GM18498 (cell line): ENCODE measurements at regions not wholly inside any gene's neighbourhood (a gene's known extent, or its start where the extent isn't known, plus 50 kb on each side); places are given as distances from the start of the nearest gene placed in this dataset.
A peak's percentile ranks its signal among the peaks of the same experiment; 100 is the strongest.

Experiments used
- ATAC-seq: cut with Tn5 transposase; IDR thresholded peaks from one replicate; pipeline ENCODE4 v1.9.1; 2021; ENCODE audit warnings: mild to moderate bottlenecking, moderate library complexity; ENCODE audit not compliant: unreplicated experiment

DNA sequence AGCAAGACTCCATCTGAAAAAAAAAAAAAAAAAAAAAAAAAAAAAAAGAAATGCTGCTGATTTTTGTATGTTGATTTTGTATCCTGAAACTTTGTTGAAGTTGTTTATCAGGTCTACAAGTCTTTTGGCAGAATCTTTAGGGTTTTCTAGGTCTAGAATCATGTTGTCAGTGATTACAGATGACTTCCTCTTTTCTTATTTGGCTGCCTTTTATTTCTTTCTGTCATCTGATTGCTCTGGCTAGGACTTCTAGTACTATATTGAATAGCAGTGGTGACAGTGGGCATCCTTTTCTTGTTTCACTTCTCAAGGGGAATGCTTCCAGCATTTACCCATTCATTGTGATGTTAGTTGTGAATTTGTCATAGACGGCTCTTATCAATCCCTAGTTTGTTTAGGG lies 334.4 kb downstream of the SPRY1 start:
- no peak for ATAC-seq

DNA sequence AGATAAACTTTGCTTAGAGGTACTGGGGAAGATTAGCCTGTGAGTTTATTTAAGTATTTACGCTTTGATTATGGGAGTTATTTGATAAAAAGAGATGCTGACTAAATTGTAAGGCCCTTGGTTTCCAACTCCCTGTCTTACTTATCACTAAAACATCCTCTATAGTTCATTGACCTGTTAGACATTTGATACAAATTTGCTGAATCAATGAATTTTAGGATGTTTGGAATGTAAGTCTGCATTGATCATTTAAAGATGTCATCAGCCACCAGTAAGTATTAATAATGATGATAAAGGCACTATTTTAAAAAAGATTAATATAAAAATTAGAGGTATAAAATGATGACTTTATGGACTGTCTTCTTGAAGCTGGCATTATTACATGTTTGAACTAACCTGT lies 340.6 kb downstream of the SPRY1 start:
- no peak for ATAC-seq

GRCh38 chr4:123739806-123740205 lies 343.2 kb downstream of the SPRY1 start:
- ATAC-seq = no peak

- no peak for ATAC-seq
These were observed 343.6 kb downstream of the SPRY1 start for GRCh38 chr4:123740236-123740635.

- no peak for ATAC-seq
These were observed 345.3 kb downstream of the SPRY1 start for GRCh38 chr4:123741906-123742305.

GRCh38 chr4:123743848-123744247 lies 347.3 kb downstream of the SPRY1 start:
- no peak for ATAC-seq

DNA sequence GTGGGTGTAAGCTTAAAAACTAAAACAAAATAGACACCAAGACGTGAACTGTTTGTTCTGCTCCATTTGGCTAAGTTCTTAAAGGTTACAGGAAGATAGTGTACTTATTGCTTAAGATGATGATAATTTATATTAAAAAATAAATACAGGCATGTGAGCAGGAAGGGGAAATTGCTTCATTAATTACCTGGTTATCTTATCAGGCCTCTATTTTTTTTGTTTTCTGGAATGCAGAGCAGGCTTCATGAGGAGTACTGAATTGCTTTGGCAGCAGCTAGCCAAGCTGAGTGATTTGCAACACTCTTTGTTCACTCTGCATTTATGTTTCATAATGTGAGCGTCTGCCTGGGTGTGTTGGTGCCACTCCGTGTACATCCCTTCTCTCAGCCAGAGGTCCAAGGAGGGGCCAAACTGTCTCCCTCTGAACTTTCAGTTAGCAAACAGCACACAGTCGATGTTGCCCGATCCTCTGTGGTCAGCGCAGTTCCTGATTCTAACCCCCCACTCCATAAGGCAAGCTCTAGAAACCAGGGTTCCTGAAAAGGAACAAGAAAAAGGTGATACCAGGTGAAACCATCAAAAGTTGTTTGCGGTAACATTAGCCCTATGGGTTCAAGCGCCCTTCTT lies 348.2 kb downstream of the SPRY1 start:
- peak; percentile 44 for ATAC-seq

DNA sequence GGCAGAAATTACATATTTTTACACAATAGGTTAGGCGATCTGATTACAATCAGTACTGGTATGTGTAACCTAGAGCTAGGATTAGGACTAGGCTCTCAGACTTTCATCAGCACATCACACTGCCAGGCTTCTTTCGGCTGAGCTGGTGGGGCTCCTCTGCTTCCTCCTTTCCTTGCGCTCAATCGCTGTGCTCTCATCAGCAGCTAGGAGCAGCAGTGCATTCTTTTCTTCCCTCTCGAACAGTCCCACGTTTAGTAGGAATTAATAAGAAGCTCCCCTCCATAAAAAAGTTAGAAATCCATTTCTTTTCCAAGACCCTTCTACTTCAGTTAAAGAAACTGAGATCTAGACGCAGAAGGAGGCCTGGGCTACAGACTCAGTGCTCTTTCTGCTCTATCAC lies 350.4 kb downstream of the SPRY1 start:
- ATAC-seq = no peak

GRCh38 chr4:123748806-123749205 lies 352.2 kb downstream of the SPRY1 start:
- ATAC-seq = no peak

- ATAC-seq = no peak
These were observed 352.8 kb downstream of the SPRY1 start for GRCh38 chr4:123749383-123749782.

GRCh38 chr4:123750044-123750443 lies 353.4 kb downstream of the SPRY1 start:
- no peak for ATAC-seq

DNA sequence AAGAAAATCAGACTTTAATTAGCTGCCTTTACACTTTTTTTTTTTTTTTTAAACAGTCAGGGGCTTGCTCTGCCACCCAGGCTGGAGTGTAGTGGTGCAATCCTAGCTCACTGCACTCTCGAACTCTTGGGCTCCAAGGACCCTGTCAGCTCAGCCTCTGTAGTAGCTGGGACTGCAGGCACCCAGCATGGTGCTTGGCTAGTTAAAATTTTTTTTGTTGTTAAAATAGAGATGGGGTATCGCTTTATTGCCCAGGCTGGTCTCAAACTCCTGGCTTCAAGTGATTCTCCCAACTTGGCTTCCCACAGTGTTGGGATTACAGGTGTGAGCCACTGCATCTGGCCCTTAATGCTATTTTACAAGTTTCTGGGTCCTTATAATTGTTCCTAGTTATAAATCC lies 359.1 kb downstream of the SPRY1 start:
- ATAC-seq = no peak

- ATAC-seq = no peak
These were observed 371.2 kb downstream of the SPRY1 start for GRCh38 chr4:123767806-123768205.

GRCh38 chr4:123770884-123771283 lies 374.3 kb downstream of the SPRY1 start:
- no peak for ATAC-seq

GRCh38 chr4:123776267-123776666 lies 379.7 kb downstream of the SPRY1 start:
- peak; percentile 100 for ATAC-seq

GRCh38 chr4:123777373-123777772 lies 380.8 kb downstream of the SPRY1 start:
- ATAC-seq = no peak

DNA sequence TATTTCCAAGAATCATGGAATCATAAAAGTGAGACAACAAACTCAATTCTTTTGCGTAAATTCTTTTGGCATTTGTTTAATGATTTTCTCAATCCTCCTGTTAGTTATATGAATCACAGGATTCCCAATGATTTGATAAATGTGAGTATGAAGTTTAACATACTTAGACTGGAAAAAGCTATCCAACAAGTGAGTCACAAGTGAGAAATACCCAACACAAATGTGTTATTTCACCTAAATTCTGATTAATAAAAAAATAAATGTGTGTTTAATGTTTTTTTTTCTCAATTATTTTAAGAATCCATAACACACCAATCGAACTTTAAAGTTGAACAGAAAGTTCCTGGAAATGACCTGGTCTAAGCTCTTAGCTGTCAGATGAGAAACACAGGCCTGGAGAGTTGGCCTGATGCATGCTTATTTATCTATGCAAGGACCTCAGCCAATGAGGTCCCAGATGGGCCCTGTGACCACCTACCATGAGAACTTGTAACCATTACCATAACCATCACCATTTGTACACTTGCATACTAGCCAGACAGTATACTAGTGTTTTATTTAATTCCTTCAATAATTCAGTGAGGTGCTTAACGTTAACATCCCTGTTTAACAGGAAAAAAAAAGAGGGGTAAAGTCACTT lies 386.7 kb downstream of the SPRY1 start:
- no peak for ATAC-seq

- no peak for ATAC-seq
These were observed 387.3 kb downstream of the SPRY1 start for GRCh38 chr4:123783921-123784320.

- no peak for ATAC-seq
These were observed 388.0 kb downstream of the SPRY1 start for GRCh38 chr4:123784626-123785025.

DNA sequence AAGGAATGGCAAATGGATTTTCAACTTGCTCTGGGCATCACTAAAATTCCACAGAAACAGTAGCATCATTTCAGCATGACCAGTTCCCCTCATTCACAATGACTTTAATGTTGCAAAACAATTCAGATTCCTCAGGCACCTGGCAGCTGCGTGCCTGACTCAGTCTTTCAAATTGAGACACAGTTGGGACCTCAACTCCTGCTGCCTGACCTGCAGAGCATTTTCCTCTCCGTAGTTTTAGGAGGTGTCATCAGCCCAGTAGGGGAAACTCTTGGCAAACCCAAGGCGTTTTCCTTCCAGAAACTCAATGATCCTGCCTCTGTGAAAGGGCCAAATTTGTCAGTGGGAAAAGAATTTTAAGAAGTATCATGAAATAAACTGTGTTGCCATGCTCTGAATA lies 388.9 kb downstream of the SPRY1 start:
- ATAC-seq = no peak

GRCh38 chr4:123786163-123786915 lies 389.7 kb downstream of the SPRY1 start:
- no peak for ATAC-seq

GRCh38 chr4:123786920-123787319 lies 390.3 kb downstream of the SPRY1 start:
- peak; percentile 55 for ATAC-seq
